ENCODE measurements at regions not wholly inside any gene's neighbourhood (a gene's known extent, or its start where the extent isn't known, plus 50 kb on each side); places are given as distances from the start of the nearest gene placed in this dataset.
"Not testable (repeated sequence)": the region's sequence is repeated elsewhere in the genome, so short reads cannot be mapped to it uniquely, and the experiment has no call there.

DNA sequence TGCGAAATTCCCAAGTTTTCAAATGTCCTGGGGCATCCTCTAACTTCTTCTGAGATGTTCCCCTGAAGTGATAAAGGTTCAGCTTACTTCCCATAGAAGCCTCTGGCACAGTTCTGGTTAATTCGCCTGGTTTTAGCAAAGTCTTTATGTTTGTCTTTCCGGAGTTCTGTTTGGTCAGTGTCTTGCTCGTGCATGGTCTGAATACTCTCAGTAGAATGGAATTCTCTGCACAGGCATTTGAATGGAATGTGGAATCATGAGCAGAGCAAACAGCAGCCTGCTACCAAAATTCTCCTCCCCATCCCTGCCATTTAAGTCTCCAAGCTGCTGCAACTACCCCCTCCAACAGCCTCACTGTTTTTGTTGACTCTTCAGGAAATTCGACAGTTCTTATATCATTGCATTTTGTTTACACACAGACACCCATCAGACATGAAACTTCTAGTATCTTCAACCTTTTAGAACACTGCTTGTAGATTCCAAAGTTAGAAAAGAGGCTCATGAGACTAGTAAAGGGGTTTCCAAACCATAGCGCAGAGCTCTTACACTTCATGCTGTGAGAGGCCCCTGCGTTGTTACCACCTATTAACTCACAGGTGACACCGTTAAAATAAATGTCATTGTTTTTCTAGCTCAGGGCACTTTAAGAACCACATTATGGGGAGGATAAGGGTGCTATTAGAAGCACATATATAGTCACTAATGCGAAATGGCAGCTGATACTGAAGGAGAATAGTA is 129.7 kb downstream of the PLCE1 start:
- TF ChIP-seq SPI1 (IDR thresholded peaks at IDR 0.05; ENCODE audit: borderline replicate concordance, low read depth) = no peak
- TF ChIP-seq, protein P1, sequence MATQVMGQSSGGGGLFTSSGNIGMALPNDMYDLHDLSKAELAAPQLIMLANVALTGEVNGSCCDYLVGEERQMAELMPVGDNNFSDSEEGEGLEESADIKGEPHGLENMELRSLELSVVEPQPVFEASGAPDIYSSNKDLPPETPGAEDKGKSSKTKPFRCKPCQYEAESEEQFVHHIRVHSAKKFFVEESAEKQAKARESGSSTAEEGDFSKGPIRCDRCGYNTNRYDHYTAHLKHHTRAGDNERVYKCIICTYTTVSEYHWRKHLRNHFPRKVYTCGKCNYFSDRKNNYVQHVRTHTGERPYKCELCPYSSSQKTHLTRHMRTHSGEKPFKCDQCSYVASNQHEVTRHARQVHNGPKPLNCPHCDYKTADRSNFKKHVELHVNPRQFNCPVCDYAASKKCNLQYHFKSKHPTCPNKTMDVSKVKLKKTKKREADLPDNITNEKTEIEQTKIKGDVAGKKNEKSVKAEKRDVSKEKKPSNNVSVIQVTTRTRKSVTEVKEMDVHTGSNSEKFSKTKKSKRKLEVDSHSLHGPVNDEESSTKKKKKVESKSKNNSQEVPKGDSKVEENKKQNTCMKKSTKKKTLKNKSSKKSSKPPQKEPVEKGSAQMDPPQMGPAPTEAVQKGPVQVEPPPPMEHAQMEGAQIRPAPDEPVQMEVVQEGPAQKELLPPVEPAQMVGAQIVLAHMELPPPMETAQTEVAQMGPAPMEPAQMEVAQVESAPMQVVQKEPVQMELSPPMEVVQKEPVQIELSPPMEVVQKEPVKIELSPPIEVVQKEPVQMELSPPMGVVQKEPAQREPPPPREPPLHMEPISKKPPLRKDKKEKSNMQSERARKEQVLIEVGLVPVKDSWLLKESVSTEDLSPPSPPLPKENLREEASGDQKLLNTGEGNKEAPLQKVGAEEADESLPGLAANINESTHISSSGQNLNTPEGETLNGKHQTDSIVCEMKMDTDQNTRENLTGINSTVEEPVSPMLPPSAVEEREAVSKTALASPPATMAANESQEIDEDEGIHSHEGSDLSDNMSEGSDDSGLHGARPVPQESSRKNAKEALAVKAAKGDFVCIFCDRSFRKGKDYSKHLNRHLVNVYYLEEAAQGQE (IDR thresholded peaks at IDR 0.05; ENCODE audit: insufficient replicate concordance, low read depth) = no peak
- TF ChIP-seq POLR2AphosphoS5 (IDR thresholded peaks at IDR 0.05; ENCODE audit: low read depth) = no peak
- TF ChIP-seq GABPA (IDR thresholded peaks at IDR 0.05; ENCODE audit: low read depth) = no peak
- TF ChIP-seq, protein P2, sequence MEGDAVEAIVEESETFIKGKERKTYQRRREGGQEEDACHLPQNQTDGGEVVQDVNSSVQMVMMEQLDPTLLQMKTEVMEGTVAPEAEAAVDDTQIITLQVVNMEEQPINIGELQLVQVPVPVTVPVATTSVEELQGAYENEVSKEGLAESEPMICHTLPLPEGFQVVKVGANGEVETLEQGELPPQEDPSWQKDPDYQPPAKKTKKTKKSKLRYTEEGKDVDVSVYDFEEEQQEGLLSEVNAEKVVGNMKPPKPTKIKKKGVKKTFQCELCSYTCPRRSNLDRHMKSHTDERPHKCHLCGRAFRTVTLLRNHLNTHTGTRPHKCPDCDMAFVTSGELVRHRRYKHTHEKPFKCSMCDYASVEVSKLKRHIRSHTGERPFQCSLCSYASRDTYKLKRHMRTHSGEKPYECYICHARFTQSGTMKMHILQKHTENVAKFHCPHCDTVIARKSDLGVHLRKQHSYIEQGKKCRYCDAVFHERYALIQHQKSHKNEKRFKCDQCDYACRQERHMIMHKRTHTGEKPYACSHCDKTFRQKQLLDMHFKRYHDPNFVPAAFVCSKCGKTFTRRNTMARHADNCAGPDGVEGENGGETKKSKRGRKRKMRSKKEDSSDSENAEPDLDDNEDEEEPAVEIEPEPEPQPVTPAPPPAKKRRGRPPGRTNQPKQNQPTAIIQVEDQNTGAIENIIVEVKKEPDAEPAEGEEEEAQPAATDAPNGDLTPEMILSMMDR (IDR thresholded peaks at IDR 0.05; ENCODE audit: insufficient read depth, low read length) = no peak
- Histone ChIP-seq H3K27me3 (ENCODE audit: insufficient read depth, poor library complexity, severe bottlenecking) (no peaks in the 10 kb centered on the region), H3K27ac (replicated peaks) (no peak overlapping the region), H3K4me3 (replicated peaks; ENCODE audit: insufficient read depth, low read length) (no peak overlapping the region)
- DNase-seq (ENCODE audit: low read depth in 1 of 2, low spot score in 1 of 2) = no peak

GRCh38 chr10:94124147-94124546 is 130.4 kb downstream of the PLCE1 start:
- not testable (repeated sequence) for H3K27me3 ChIP-seq (ENCODE audit: insufficient read depth, poor library complexity, severe bottlenecking); H3K27ac ChIP-seq (replicated peaks); DNase-seq (ENCODE audit: low read depth in 1 of 2, low spot score in 1 of 2); H3K4me3 ChIP-seq (replicated peaks; ENCODE audit: insufficient read depth, low read length)

DNA sequence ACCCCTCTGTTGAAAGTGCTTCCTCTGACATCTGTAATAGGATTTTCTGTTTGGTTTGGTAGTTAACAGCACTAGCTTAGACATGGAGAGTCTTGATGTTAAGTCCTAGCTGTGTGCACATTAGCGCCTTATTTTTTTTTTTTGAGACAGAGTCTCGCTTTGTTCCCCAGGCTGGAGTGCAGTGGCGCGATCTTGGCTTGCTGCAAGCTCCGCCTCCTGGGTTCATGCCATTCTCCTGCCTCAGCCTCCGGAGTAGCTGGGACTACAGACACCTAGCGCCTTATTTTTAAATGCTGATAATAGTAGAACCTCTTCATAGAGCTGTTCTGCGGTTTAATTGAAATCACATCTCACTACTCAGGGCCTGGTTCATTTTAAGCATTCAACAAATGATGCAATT is 131.5 kb downstream of the PLCE1 start:
- H3K27ac ChIP-seq (replicated peaks); DNase-seq (ENCODE audit: low read depth in 1 of 2, low spot score in 1 of 2); H3K4me3 ChIP-seq (replicated peaks; ENCODE audit: insufficient read depth, low read length); H3K27me3 ChIP-seq (ENCODE audit: insufficient read depth, poor library complexity, severe bottlenecking): not testable (repeated sequence)

GRCh38 chr10:94125856-94126255 is 132.1 kb downstream of the PLCE1 start:
- TF ChIP-seq SPI1 (IDR thresholded peaks at IDR 0.05; ENCODE audit: borderline replicate concordance, low read depth) = no peak
- TF ChIP-seq, protein P1 (IDR thresholded peaks at IDR 0.05; ENCODE audit: insufficient replicate concordance, low read depth) = no peak
- Histone ChIP-seq H3K27ac (replicated peaks) (no peak overlapping the region), H3K27me3 (ENCODE audit: insufficient read depth, poor library complexity, severe bottlenecking) (no peaks in the 10 kb centered on the region), H3K4me3 (replicated peaks; ENCODE audit: insufficient read depth, low read length) (no peak overlapping the region)
- DNase-seq (ENCODE audit: low read depth in 1 of 2, low spot score in 1 of 2) = no peak

DNA sequence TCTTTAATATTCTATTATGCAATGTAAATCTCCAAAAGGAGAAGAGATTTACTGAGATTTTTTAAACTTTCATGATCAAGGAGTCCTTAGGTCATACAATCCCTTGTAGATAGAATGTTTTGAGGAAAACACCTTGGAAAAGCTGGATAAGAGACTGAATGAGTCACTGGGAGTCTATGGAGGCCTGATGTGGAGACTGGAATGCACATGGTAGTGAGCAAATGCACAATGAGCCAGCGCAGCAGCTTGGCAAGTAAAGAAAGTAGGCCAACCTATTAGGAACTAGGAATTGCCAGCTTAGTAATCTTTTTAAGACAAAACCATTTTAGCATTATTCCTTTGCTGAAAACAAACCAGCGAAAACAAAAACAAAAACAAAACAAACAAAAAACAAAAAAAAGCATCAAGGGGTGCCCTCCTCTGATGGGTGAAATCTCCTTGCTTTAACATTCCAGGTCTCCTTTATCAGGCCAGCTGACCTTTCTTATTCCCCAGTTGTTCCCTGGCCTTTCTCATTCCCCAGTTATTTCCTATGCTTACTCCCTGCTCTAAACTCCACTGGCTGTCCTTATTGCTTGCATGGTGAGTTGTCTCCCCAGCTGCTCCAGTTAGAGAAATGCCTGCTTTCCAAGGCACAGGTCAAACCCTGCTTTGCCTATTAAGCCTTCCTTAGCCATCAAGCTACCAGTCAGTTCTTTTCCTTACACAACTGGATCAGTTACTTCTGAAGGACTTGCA is 135.8 kb downstream of the PLCE1 start:
- no peak overlapping the region for H3K27ac ChIP-seq (replicated peaks)
- DNase-seq (ENCODE audit: low read depth in 1 of 2, low spot score in 1 of 2) = no peak
- TF ChIP-seq, protein P1 (IDR thresholded peaks at IDR 0.05; ENCODE audit: insufficient replicate concordance, low read depth) = no peak
- TF ChIP-seq, protein P2 (IDR thresholded peaks at IDR 0.05; ENCODE audit: insufficient read depth, low read length) = no peak
- H3K27me3 ChIP-seq (ENCODE audit: insufficient read depth, poor library complexity, severe bottlenecking) = no peaks in the 10 kb centered on the region
- H3K4me3 ChIP-seq (replicated peaks; ENCODE audit: insufficient read depth, low read length) = no peak overlapping the region
